ENCODE measurements at regions not wholly inside any gene's neighbourhood (a gene's known extent, or its start where the extent isn't known, plus 50 kb on each side); places are given as distances from the start of the nearest gene placed in this dataset.

DNA sequence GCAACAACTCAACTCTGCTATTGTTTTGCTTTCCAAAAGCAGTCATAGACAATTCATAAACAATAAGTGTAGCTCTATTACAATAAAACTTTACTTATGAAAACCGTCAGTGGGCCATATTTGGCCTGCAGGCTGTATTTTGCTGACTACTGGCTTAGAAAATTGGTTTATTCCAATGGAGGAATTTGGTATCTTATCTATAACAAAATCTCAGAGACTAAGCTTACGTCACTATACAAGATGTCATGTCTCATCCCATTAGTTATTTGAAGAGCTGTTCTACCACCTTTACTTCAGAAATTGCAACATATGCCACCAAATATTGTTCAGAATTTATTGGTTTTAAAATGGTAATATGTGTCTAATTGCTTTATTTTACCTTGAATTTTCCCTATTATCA, 436.9 kb downstream of the HTR1B start:
- no peak overlapping the region for H3K27ac ChIP-seq (replicated peaks)
- TF ChIP-seq, protein P1, sequence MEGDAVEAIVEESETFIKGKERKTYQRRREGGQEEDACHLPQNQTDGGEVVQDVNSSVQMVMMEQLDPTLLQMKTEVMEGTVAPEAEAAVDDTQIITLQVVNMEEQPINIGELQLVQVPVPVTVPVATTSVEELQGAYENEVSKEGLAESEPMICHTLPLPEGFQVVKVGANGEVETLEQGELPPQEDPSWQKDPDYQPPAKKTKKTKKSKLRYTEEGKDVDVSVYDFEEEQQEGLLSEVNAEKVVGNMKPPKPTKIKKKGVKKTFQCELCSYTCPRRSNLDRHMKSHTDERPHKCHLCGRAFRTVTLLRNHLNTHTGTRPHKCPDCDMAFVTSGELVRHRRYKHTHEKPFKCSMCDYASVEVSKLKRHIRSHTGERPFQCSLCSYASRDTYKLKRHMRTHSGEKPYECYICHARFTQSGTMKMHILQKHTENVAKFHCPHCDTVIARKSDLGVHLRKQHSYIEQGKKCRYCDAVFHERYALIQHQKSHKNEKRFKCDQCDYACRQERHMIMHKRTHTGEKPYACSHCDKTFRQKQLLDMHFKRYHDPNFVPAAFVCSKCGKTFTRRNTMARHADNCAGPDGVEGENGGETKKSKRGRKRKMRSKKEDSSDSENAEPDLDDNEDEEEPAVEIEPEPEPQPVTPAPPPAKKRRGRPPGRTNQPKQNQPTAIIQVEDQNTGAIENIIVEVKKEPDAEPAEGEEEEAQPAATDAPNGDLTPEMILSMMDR (IDR thresholded peaks at IDR 0.05; ENCODE audit: borderline replicate concordance), result no peak
- intact Hi-C loops (cut with micrococcal nuclease), result no loop called here
- no peaks in the 10 kb centered on the region for H3K36me3 ChIP-seq
- peaks cover 5% of the 10 kb centered on the region for H3K9me3 ChIP-seq (replicated peaks)
- H3K4me1 ChIP-seq, result no peaks in the 10 kb centered on the region
- H3K27me3 ChIP-seq (ENCODE audit: low read depth), result no peaks in the 10 kb centered on the region
- DNase-seq, result no peak
- H3K4me3 ChIP-seq, result no peak overlapping the region

DNA sequence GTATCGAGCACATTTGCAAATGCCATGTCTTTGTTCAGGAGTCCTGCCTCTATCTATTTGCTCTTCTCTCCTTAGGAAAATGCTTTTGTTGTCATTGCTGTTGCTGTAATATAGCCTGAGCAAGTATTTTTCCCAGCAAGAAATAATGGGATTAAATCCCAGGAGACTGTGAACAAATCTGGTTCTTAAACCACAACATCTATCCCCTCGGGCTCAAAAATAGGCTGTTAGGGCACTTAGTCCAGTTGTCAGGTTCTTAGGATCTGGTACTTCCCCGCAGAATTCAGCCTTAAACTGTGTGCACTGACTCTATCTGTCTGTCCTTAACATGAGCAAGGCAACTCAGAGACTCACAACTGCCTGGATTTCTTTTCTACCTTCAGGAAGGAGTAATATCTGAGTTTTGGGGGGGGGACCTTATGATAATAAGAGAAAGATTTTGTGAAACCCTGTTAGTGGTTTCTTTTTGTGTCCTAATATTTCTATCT, 437.5 kb downstream of the HTR1B start:
- peaks cover 5% of the 10 kb centered on the region for H3K9me3 ChIP-seq (replicated peaks)
- H3K27me3 ChIP-seq (ENCODE audit: low read depth), result no peaks in the 10 kb centered on the region
- DNase-seq, result no peak
- intact Hi-C loops (cut with micrococcal nuclease), result no loop called here
- H3K36me3 ChIP-seq, result no peaks in the 10 kb centered on the region
- no peak overlapping the region for H3K4me3 ChIP-seq
- TF ChIP-seq, protein P1 (IDR thresholded peaks at IDR 0.05; ENCODE audit: borderline replicate concordance), result no peak
- H3K27ac ChIP-seq (replicated peaks), result no peak overlapping the region
- no peaks in the 10 kb centered on the region for H3K4me1 ChIP-seq

DNA sequence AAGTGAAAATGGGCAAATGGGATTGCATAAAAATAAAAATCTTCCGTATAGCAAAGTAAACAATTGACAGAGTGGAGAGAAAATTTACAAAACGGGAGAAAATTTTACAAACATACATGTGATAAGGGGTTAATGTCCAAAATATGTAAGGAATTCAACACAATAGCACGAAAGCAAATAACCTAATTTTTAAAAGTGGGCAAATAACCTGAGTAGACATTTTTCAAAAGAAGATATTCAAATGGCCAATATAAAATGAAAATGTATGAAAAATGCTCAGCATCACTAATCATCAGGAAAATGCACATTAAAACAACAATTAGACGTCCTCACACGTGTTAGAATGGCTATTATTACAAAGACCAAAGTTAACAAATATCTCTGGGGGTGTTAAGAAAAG, 441.5 kb downstream of the HTR1B start:
- Histone ChIP-seq H3K27ac (replicated peaks) (no peak overlapping the region), H3K9me3 (replicated peaks) (no peaks in the 10 kb centered on the region), H3K4me1 (no peaks in the 10 kb centered on the region), H3K27me3 (ENCODE audit: low read depth) (no peaks in the 10 kb centered on the region), H3K36me3 (no peaks in the 10 kb centered on the region), H3K4me3 (no peak overlapping the region)
- intact Hi-C loops (cut with micrococcal nuclease), result no loop called here
- no peak for DNase-seq
- TF ChIP-seq, protein P1 (IDR thresholded peaks at IDR 0.05; ENCODE audit: borderline replicate concordance), result no peak

DNA sequence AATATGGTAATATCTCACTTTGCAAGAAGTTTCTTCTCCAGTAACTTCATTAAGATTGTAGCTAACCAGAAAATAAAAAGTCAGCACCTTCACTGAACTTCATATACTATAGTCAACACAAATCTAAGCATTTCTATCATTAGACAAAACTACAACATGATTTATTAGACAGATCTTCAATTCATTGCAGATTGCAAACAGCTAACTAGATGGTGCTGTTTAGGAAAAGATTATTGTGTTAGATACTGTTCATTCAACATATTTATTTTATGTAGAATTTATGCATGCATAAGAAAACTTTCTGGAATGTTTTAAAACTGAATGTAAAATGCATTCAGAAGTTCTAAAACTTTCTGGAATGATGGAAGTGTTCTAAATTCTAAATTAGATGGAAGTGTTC, 442.1 kb downstream of the HTR1B start:
- Histone ChIP-seq H3K36me3 (no peaks in the 10 kb centered on the region), H3K4me1 (no peaks in the 10 kb centered on the region), H3K9me3 (replicated peaks) (no peaks in the 10 kb centered on the region), H3K27ac (replicated peaks) (no peak overlapping the region), H3K4me3 (no peak overlapping the region), H3K27me3 (ENCODE audit: low read depth) (no peaks in the 10 kb centered on the region)
- TF ChIP-seq, protein P1 (IDR thresholded peaks at IDR 0.05; ENCODE audit: borderline replicate concordance), result no peak
- DNase-seq, result no peak
- intact Hi-C loops (cut with micrococcal nuclease), result no loop called here

DNA sequence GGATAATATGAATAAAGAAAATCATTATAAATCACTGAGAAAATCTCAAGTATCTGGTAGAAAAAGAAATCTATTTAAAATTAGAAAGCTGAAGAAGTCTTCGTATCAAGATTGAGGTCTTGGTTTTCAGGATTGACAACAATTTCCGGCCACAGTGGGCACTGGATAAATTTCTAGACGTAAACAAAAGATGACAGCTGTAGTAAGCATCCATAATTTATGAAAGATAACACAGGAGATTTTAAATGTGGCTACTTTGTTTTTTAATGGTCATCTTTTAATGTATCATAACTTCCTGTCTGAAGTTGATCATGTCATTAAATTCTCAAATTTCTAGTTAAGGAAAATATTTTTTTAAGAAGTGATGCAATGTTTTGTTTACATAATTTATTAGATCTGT, 444.2 kb downstream of the HTR1B start:
- H3K36me3 ChIP-seq, result no peaks in the 10 kb centered on the region
- no peak for DNase-seq
- intact Hi-C loops (cut with micrococcal nuclease), result no loop called here
- TF ChIP-seq, protein P1 (IDR thresholded peaks at IDR 0.05; ENCODE audit: borderline replicate concordance), result no peak
- no peaks in the 10 kb centered on the region for H3K27me3 ChIP-seq (ENCODE audit: low read depth)
- no peaks in the 10 kb centered on the region for H3K4me1 ChIP-seq
- H3K9me3 ChIP-seq (replicated peaks), result no peaks in the 10 kb centered on the region
- no peak overlapping the region for H3K4me3 ChIP-seq
- no peak overlapping the region for H3K27ac ChIP-seq (replicated peaks)

DNA sequence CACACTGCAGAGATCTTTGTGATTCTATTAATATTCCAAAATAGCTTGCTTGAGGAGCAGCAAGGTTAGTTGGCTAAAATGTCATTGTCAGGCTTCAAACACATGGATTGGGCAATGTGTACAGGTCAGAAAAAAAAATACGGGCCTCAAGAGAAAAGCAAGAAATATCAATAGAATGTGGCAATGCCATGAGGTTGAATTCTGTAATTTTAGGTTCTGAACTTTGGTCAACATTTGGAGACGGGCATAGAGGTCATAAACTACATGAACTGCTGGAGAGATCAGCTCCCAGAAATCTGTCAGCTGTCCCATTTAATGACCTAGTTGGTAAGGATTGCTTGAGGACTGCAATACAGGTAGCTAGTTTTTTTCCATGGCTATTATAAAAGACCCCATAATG, 445.8 kb downstream of the HTR1B start:
- no peak overlapping the region for H3K27ac ChIP-seq (replicated peaks)
- no peaks in the 10 kb centered on the region for H3K4me1 ChIP-seq
- DNase-seq, result no peak
- intact Hi-C loops (cut with micrococcal nuclease), result no loop called here
- TF ChIP-seq, protein P1 (IDR thresholded peaks at IDR 0.05; ENCODE audit: borderline replicate concordance), result no peak
- no peak overlapping the region for H3K4me3 ChIP-seq
- no peaks in the 10 kb centered on the region for H3K27me3 ChIP-seq (ENCODE audit: low read depth)
- H3K36me3 ChIP-seq, result no peaks in the 10 kb centered on the region
- H3K9me3 ChIP-seq (replicated peaks), result peaks cover 2% of the 10 kb centered on the region
